GM12892 (cell line): ENCODE measurements at regions not wholly inside any gene's neighbourhood (a gene's known extent, or its start where the extent isn't known, plus 50 kb on each side); places are given as distances from the start of the nearest gene placed in this dataset.
"Not testable (repeated sequence)": the region's sequence is repeated elsewhere in the genome, so short reads cannot be mapped to it uniquely, and the experiment has no call there.

ENCODE experiments used
- DNase-seq: peaks from one replicate; pipeline ENCODE4 v3.0.0; 2011; ENCODE audit not compliant: insufficient read length
- FAIRE-seq: peaks from 2 replicates; lab custom pipeline; 2011; peaks lifted over from hg19 to GRCh38; lab: Jason Lieb, UNC
- POLR2A ChIP-seq: IDR thresholded peaks from 2 replicates; pipeline ENCODE4 v1.6.1; 2011; ENCODE audit warnings: low read depth, low read length, control low read depth
- POLR2AphosphoS5 ChIP-seq: IDR thresholded peaks from 2 replicates; pipeline ENCODE4 v1.6.1; 2011; ENCODE audit warnings: low read depth, low read length, control low read depth
- TAF1 ChIP-seq: IDR thresholded peaks from 2 replicates; pipeline ENCODE4 v1.6.1; 2011; ENCODE audit warnings: low read depth, mild to moderate bottlenecking, control low read depth, low read length, borderline replicate concordance

GRCh38 chr12:4190366-4191063, 83.0 kb upstream of the CCND2 start:
- no peak for FAIRE-seq
- no peak for DNase-seq
- no peak for TF ChIP-seq POLR2AphosphoS5
- TF ChIP-seq POLR2A: no peak
- TF ChIP-seq TAF1: no peak

GRCh38 chr12:4189721-4190120, 83.8 kb upstream of the CCND2 start:
- FAIRE-seq: no peak
- TF ChIP-seq POLR2AphosphoS5 (no peak), TAF1 (no peak), POLR2A (no peak)

GRCh38 chr12:4187916-4188315, 85.6 kb upstream of the CCND2 start:
- no peak for TF ChIP-seq POLR2AphosphoS5
- no peak for TF ChIP-seq TAF1
- TF ChIP-seq POLR2A: no peak
- DNase-seq: no peak
- no peak for FAIRE-seq

More at GRCh38 chr12:4189721-4190120, 83.8 kb upstream of the CCND2 start:
- DNase-seq: no peak

DNA sequence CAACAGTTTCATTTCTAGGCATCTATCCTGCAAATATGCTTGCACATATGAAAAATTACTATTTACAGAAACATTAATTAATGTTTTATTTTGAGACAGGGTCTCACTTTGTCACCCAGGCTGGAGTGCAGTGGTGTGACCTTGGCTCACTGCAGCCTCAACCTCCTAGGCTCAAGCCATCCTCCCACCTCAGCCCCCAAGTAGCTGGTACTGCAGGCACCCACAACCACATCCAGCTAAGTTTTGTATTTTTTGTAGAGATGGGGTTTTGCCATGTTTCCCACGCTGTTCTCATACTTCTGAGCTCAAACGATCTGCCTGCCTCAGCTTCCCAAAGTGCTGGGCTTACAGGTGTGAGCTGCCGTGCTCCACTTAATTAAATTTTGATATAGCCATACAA, 86.2 kb upstream of the CCND2 start:
- FAIRE-seq, DNase-seq: not testable (repeated sequence)

GRCh38 chr12:4178424-4179170, 95.0 kb upstream of the CCND2 start:
- DNase-seq (no peak), FAIRE-seq (peak; percentile 77)
- TF ChIP-seq POLR2AphosphoS5 (no peak), TAF1 (no peak), POLR2A (no peak)

DNA sequence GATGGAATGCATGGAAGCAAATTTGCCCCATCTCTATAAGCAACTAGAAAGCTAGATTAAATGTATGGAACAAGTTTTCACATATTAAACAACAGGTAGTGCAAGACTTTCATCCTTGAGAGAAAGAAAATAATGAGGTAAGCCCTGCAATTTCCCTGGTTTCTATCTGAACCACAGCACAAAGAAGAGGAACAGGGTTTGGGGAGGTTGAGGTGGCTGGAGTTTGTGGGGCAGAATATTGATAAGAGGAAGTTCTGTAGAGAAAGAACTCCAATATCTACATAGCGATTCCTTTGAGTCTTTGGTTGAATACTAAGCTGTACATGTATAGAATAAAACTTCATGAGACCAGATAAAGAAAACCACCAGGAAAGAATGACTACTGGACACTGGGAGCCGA, 96.3 kb upstream of the CCND2 start:
- no peak for FAIRE-seq

GRCh38 chr12:4176168-4176567, 97.4 kb upstream of the CCND2 start:
- no peak for DNase-seq
- no peak for TF ChIP-seq TAF1
- TF ChIP-seq POLR2A: no peak
- FAIRE-seq: no peak

More for the DNA sequence above, 96.3 kb upstream of the CCND2 start:
- TF ChIP-seq TAF1 (no peak), POLR2A (no peak), POLR2AphosphoS5 (no peak)
- DNase-seq: no peak

GRCh38 chr12:4174417-4174816, 99.1 kb upstream of the CCND2 start:
- TF ChIP-seq POLR2A: no peak
- TF ChIP-seq POLR2AphosphoS5: no peak
- no peak for TF ChIP-seq TAF1
- FAIRE-seq (no peak), DNase-seq (no peak)

DNA sequence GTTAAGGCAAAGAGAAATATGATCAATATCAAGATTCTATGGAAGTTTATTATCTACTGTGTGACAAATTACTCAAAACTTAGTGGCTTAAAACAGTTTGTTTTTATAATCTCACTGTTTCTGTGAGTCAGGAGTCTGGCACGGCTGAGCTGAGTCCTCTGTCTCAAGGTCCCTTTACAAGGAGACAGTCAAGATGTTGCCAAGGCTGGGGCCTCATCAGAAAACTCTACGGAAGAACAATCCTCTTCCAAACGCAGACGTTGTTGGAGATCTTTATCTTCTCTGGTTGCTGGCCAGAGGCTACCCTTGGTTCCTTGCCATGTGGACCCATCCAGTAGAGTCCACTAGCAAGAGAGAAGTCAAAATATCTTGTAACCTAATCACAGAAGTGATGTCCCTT, 100.6 kb upstream of the CCND2 start:
- DNase-seq (no peak), FAIRE-seq (no peak)
- TF ChIP-seq POLR2A: no peak
- no peak for TF ChIP-seq TAF1
- no peak for TF ChIP-seq POLR2AphosphoS5

GRCh38 chr12:4171742-4172141, 101.8 kb upstream of the CCND2 start:
- no peak for FAIRE-seq
- TF ChIP-seq POLR2AphosphoS5 (no peak), POLR2A (no peak), TAF1 (no peak)
- DNase-seq: no peak

GRCh38 chr12:4169959-4170358, 103.6 kb upstream of the CCND2 start:
- TF ChIP-seq POLR2AphosphoS5: no peak
- no peak for TF ChIP-seq POLR2A
- no peak for TF ChIP-seq TAF1
- DNase-seq (no peak), FAIRE-seq (no peak)

DNA sequence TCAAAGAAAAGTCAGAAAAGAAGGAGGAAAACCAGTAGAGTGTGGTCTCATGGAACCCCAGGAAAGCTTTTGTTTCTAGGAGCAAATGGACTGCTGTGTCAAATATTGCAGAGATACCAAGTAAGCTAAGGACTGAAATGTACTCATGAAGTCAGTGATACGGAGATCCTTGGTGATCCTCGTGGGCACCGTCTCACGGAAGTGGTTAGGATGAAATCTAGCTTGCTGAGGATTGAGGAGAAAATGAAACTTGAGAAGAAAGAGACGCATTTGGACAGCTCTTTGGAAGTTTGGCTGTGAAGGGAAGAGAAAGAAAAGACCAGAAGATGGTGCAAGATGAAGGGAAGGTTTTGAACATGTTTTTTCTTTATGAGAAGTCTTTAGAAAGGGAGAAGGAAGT, 104.0 kb upstream of the CCND2 start:
- DNase-seq (no peak), FAIRE-seq (peak; percentile 38)
- no peak for TF ChIP-seq TAF1
- TF ChIP-seq POLR2AphosphoS5: no peak
- TF ChIP-seq POLR2A: no peak
